Epithelial cell of prostate (primary cell): ENCODE measurements at regions not wholly inside any gene's neighbourhood (a gene's known extent, or its start where the extent isn't known, plus 50 kb on each side); places are given as distances from the start of the nearest gene placed in this dataset.

Source experiments
- DNase-seq: peaks from one replicate; pipeline ENCODE4 v3.0.0-alpha.2; 2011; ENCODE audit warnings: low read depth, low spot score
- H3K27ac ChIP-seq: fragments of 450-650 bp; 2 replicates; pipeline ENCODE4 v1.5.1; 2017; ENCODE audit warnings: mild to moderate bottlenecking

DNA sequence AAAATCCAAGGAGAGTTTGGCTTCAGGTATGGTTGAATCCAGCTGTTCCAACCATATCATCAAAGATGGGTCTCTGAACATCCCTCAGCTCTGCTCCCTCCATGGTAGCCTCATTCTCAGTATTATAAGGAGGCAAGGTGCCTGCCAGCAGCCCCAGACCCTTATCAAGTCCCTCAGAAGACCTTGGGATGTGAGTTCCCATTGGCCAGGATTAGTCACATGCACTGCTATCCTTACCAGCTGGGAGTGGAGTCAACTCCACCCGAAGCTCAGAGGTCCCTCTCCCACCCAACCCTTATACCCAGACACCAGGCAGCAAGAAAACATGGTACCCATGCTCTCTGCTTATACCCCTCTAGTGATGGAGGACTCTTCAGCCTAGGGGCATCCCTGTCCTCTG lies 153.7 kb upstream of the ZBTB40 start:
- DNase-seq = no peak
- no peak overlapping the region for H3K27ac ChIP-seq

GRCh38 chr1:22303816-22304215 lies 147.8 kb upstream of the ZBTB40 start:
- DNase-seq = no peak
- no peak overlapping the region for H3K27ac ChIP-seq

GRCh38 chr1:22309572-22309971 lies 142.1 kb upstream of the ZBTB40 start:
- DNase-seq = no peak
- H3K27ac ChIP-seq = no peak overlapping the region

GRCh38 chr1:22311461-22311860 lies 140.2 kb upstream of the ZBTB40 start:
- no peak overlapping the region for H3K27ac ChIP-seq
- DNase-seq = no peak

DNA sequence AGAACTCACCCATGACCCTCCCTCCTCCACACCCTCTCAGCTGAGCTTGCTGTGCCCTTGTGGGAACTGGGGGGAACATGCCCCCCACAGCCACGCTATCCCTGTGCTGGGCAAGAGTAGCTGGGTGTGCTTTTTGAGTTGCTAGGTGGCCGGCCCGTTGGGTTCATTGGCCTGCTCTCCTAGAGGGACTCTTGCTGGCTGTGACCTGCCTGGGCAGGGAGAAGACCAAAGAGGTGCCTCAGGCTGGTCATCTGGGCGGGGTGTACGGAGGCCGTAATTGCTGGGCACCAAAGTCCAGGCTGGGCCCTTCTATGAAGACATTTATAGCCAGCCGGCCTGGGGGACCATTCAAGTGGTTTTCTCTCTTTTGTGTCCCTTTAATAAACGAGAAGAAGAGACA lies 138.3 kb upstream of the ZBTB40 start:
- H3K27ac ChIP-seq = no peak overlapping the region
- no peak for DNase-seq

GRCh38 chr1:22314706-22315105 lies 136.9 kb upstream of the ZBTB40 start:
- H3K27ac ChIP-seq = no peak overlapping the region
- no peak for DNase-seq

DNA sequence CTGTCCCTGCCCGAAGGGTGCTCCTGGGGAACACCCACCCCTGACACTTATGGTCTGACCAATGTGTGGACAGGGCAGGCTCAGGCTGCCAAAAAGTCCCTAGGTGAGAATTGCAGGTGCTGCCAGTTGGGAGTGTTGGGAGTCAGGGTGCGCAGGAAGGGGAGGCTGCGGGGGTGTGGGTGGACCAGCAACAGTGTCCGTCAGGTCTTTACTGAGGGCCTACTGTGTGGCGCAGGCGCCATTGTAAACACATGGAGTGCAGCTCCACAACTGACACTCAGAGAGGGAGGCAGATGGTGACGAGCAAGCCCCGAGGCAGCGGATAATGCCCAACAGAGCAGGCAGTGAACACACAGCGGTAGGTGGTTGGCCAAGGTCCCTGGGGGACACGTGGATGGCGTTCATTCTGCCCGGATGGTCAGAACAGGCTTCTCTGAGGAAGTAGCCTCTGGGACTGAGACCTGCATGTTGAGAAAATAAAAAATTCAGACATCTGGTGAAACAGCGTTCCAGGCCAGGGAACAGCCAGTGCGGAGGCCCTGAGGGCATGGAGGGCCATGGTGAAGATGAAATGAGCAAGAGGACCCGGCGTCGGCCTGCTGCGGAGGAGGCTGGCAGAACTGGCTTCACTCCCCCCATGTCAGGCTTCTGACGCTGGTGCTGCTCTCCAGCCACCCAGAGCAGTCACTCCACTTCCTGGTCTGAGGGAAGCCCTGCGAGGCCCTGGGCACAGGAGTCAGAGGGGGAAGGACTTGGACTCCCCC lies 136.2 kb upstream of the ZBTB40 start:
- H3K27ac ChIP-seq = no peak overlapping the region
- DNase-seq = no peak

GRCh38 chr1:22317231-22317919 lies 134.3 kb upstream of the ZBTB40 start:
- H3K27ac ChIP-seq = no peak overlapping the region
- no peak for DNase-seq

GRCh38 chr1:22317920-22318243 lies 133.8 kb upstream of the ZBTB40 start:
- H3K27ac ChIP-seq = no peak overlapping the region
- DNase-seq = no peak

- DNase-seq = no peak
Observed at GRCh38 chr1:22318279-22318981, 133.2 kb upstream of the ZBTB40 start.

GRCh38 chr1:22319608-22320007 lies 132.0 kb upstream of the ZBTB40 start:
- no peak for DNase-seq

More at GRCh38 chr1:22318279-22318981, 133.2 kb upstream of the ZBTB40 start:
- H3K27ac ChIP-seq = no peak overlapping the region

DNA sequence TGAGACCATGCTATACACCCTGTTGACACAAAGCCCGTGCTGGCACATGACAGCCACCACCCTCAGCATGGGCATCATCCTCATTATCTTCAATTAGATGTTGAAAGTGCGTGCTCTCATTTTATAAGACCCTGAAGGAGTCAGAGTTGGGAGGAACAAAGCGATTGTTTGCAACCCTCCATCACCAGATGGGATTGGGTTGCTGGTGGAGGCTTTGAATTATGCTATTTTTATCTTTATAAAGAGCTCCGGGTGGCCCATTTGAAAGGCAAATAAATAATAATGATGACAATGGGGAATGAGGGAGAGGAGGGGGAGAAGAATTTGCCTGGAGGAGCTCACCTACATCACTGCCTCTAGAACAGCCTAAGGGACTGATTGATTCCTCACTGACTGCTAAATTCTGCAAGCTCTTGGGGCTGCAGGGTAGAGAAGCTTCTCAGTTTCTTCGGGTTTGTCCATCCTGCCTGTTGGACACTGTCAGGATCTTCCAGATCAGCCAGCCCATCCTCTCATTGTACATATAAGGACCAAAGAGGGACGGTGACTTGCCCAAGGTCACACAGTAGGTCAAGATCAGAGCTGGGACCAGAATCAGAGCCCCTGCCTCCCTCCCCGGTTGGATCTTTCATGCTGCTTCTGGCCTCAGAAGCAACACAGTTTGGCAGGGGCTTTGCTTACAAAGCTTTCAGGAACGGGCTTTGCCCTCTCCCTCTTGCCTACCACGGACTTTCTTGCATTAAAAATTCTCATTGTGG lies 130.9 kb upstream of the ZBTB40 start:
- H3K27ac ChIP-seq = no peak overlapping the region
- DNase-seq = no peak

More at GRCh38 chr1:22319608-22320007, 132.0 kb upstream of the ZBTB40 start:
- no peak overlapping the region for H3K27ac ChIP-seq

- H3K27ac ChIP-seq = no peak overlapping the region
- DNase-seq = no peak
Observed at GRCh38 chr1:22321917-22322316, 129.7 kb upstream of the ZBTB40 start.

DNA sequence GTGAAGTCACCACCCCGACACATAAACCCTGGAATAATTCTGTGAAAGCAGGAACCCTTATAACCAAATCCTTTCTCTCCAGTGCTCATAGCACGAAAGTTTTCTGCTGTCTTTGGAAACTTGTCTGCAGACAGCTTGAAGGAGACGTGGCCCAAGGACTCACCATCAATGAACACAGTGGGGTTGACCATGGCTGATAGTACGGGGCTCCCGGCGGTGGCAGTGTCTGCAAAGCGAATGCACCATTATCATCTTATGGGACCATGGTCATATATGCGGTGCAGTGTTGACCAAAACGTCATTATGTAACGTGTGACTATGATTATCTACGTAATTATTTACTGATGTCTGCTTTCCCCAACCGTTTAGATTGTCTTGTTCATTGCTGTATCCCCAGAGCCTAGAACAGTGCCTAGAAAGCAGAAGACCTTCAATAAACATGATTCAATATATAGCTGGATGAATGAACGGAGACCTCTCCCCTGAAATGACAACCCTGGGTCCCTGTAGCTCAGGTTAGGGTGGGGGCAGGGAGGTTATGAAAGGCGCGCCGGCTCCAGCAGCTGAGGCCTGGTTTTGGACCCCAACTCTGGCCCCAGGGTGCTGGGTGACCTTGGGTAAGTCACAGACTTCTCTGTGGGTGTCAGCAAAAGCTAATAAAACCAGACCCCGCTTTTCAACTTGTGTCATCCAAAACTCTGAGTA lies 128.4 kb upstream of the ZBTB40 start:
- no peak overlapping the region for H3K27ac ChIP-seq

GRCh38 chr1:22323846-22324504 lies 127.7 kb upstream of the ZBTB40 start:
- H3K27ac ChIP-seq = no peak overlapping the region
- DNase-seq = no peak

More for the DNA sequence above, 128.4 kb upstream of the ZBTB40 start:
- DNase-seq = no peak

DNA sequence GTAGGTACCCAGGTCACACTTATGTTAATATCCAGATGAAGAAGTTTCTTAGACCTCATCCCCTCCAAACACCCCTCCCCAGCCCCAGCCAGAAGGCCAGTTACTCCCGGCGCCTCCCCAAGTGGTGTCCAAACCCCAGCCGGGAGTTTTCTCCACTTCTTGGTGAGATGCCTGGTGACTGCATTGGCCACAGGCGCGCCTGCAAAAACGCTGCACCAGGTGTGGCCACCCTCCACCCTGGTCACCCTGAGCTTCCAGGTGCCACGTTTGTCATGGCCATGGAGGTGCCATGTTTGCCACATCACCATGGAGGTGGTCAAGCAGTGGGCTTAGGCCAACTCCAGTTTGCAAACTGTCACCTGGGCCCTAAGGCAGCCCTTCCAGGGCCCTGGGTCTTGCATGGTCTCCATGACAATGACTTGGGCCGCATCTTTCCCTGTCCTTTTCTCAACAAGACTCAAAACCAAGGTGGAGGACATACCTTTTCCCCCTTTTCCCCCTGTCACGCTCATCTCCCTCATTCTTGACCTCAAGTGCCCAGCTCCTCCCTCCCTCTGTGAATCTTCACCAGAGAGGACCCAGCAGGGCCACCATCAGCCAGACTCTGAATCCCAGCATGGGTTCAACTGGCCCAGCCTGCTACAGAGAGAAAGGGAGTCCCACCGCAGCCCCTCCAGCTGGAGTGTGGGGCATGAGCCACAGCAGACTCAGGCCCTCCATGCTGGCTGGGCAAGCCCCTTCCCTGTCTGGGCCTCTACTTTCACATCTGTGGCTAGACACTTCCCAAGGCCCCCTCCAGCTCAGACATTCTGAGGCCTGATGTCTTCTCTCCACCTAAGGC lies 125.9 kb upstream of the ZBTB40 start:
- DNase-seq = no peak
- no peak overlapping the region for H3K27ac ChIP-seq

- no peak overlapping the region for H3K27ac ChIP-seq
- no peak for DNase-seq
Observed at GRCh38 chr1:22326372-22326915, 125.2 kb upstream of the ZBTB40 start.

- no peak for DNase-seq
- H3K27ac ChIP-seq = no peak overlapping the region
Observed at GRCh38 chr1:22326931-22327330, 124.7 kb upstream of the ZBTB40 start.
